SK-N-SH (cell line): ENCODE measurements at regions not wholly inside any gene's neighbourhood (a gene's known extent, or its start where the extent isn't known, plus 50 kb on each side); places are given as distances from the start of the nearest gene placed in this dataset.

ENCODE experiments used
- CTCF ChIA-PET: fragments of 300-600, 350-600 bp; formaldehyde crosslinking; extraction: SDS; loops from one replicate; lab custom pipeline; 2021; lab: Yijun Ruan, JAX
- POLR2A ChIA-PET: fragments of 350-600 bp; sonication (Branson Sonifier 250); formaldehyde crosslinking; extraction: SDS; loops from one replicate; lab custom pipeline; 2020; ENCODE audit warnings: antibody characterized with exemption, inconsistent platforms; lab: Yijun Ruan, JAX
- DNase-seq: peaks from one replicate; pipeline ENCODE4 v3.0.0; 2012
- H2AFZ ChIP-seq: fragments of 200-600 bp; sonication (generic); 2 replicates; pipeline ENCODE4 v1.8.1; 2016; ENCODE audit warnings: antibody characterized with exemption, mild to moderate bottlenecking, low read depth
- H3F3A ChIP-seq: fragments of 200-600 bp; sonication (generic); replicated peaks from 2 replicates; pipeline ENCODE3; 2016; ENCODE audit warnings: antibody characterized with exemption, mild to moderate bottlenecking; ENCODE audit not compliant: insufficient read depth
- H3K27ac ChIP-seq, 2 experiments: fragments of 200-500 bp in 1 of 2; fragments of 200-600 bp in 1 of 2; sonication (Bioruptor generic) in 1 of 2; sonication (generic), shearing (Covaris generic) in 1 of 2; 2 replicates each; pipeline versions ENCODE4 v1.5.1 to v1.6.1; 2014 to 2016; ENCODE audit warnings: low read depth in 2 of 2, inconsistent platforms in 1 of 2, low read length in 1 of 2, mild to moderate bottlenecking in 1 of 2, mixed read lengths in 1 of 2
- H3K27me3 ChIP-seq: fragments of 200-600 bp; sonication (generic), shearing (Covaris generic); 2 replicates; pipeline ENCODE4 v1.6.1; 2016; ENCODE audit warnings: mixed run types; ENCODE audit not compliant: insufficient read depth
- H3K36me3 ChIP-seq, 2 experiments: fragments of 200-500 bp in 1 of 2; fragments of 200-600 bp in 1 of 2; sonication (Bioruptor generic) in 1 of 2; sonication (generic) in 1 of 2; replicated peaks in 1 of 2; 2 replicates each; pipeline versions ENCODE3 to v1.5.1; 2014 to 2016; ENCODE audit warnings: low read length in 1 of 2, mild to moderate bottlenecking in 1 of 2; ENCODE audit not compliant: insufficient read depth in 2 of 2, control insufficient read depth in 1 of 2
- H3K4me1 ChIP-seq, 2 experiments: fragments of 200-500 bp in 1 of 2; fragments of 200-600 bp in 1 of 2; sonication (Bioruptor generic) in 1 of 2; sonication (generic), shearing (Covaris generic) in 1 of 2; 2 replicates each; pipeline versions ENCODE4 v1.5.1 to v1.6.1; 2014 to 2016; ENCODE audit warnings: low read depth in 1 of 2, low read length in 1 of 2, mixed run types in 1 of 2; ENCODE audit not compliant: insufficient read depth in 2 of 2, control insufficient read depth in 1 of 2
- H3K4me2 ChIP-seq: fragments of 200-600 bp; sonication (generic), shearing (Covaris generic); 2 replicates; pipeline ENCODE4 v1.6.1; 2017; ENCODE audit warnings: mixed run types
- H3K4me3 ChIP-seq, 2 experiments: fragments of 200-500 bp in 1 of 2; fragments of 200-600 bp in 1 of 2; sonication (Bioruptor generic) in 1 of 2; sonication (generic), shearing (Covaris generic) in 1 of 2; 2 replicates each; pipeline versions ENCODE4 v1.5.1 to v1.8.1; 2014 to 2016; ENCODE audit warnings: low read depth in 2 of 2, inconsistent platforms in 1 of 2, low read length in 1 of 2, mild to moderate bottlenecking in 1 of 2, mixed read lengths in 1 of 2, moderate library complexity in 1 of 2
- H3K79me2 ChIP-seq: fragments of 200-600 bp; sonication (generic); 2 replicates; pipeline ENCODE4 v1.8.1; 2017; ENCODE audit warnings: mild to moderate bottlenecking; ENCODE audit not compliant: insufficient read depth
- H3K9ac ChIP-seq: fragments of 200-600 bp; sonication (generic); 2 replicates; pipeline ENCODE4 v1.6.1; 2017; ENCODE audit warnings: mixed run types
- H3K9me2 ChIP-seq: fragments of 200-600 bp; sonication (generic); 2 replicates; pipeline ENCODE4 v1.6.1; 2017; ENCODE audit warnings: mixed run types
- H3K9me3 ChIP-seq: fragments of 200-600 bp; sonication (generic); 2 replicates; pipeline ENCODE4 v1.6.1; 2017; ENCODE audit warnings: mixed run types, mild to moderate bottlenecking, moderate library complexity
- H4K20me1 ChIP-seq: fragments of 200-600 bp; sonication (generic); 2 replicates; pipeline ENCODE4 v1.6.1; 2017; ENCODE audit warnings: mild to moderate bottlenecking, mixed run types; ENCODE audit not compliant: insufficient read depth
- CHD2 ChIP-seq: fragments of 150-350 bp; IDR thresholded peaks from 2 replicates; pipeline ENCODE4 v1.6.1; 2018; ENCODE audit warnings: low read length; ENCODE audit not compliant: partially characterized antibody
- ELF1 ChIP-seq: IDR thresholded peaks from 2 replicates; pipeline ENCODE4 v1.4.0; 2012
- EP300 ChIP-seq, 2 experiments: IDR thresholded peaks; 2 replicates each; pipeline versions ENCODE4 v1.4.0 to v1.6.1; 2012; ENCODE audit warnings: borderline replicate concordance in 1 of 2, low read depth in 1 of 2, low read length in 1 of 2
- FOSL2 ChIP-seq: IDR thresholded peaks from 2 replicates; pipeline ENCODE4 v1.4.0; 2012; ENCODE audit warnings: low read depth, mild to moderate bottlenecking, moderate library complexity, borderline replicate concordance
- FOXM1 ChIP-seq: IDR thresholded peaks from 2 replicates; pipeline ENCODE4 v1.4.0; 2012; ENCODE audit warnings: low read depth, mild to moderate bottlenecking
- JUND ChIP-seq: IDR thresholded peaks from 2 replicates; pipeline ENCODE4 v1.4.0; 2012
- MAX ChIP-seq: IDR thresholded peaks from 2 replicates; pipeline ENCODE4 v1.4.0; 2012; ENCODE audit warnings: low read depth
- NRF1 ChIP-seq: IDR thresholded peaks from 2 replicates; pipeline ENCODE4 v1.6.1; 2012; ENCODE audit warnings: low read depth, mild to moderate bottlenecking, low read length
- POLR2AphosphoS5 ChIP-seq: IDR thresholded peaks from 2 replicates; pipeline ENCODE4 v1.6.1; 2012; ENCODE audit warnings: low read depth, low read length
- RCOR1 ChIP-seq: fragments of 150-350 bp; IDR thresholded peaks from 2 replicates; pipeline ENCODE4 v1.6.1; 2017; ENCODE audit warnings: antibody characterized with exemption, low read length
- RFX5 ChIP-seq: IDR thresholded peaks from 2 replicates; pipeline ENCODE4 v1.6.1; 2012; ENCODE audit warnings: mild to moderate bottlenecking, improper control_type of control experiment, low read length
- RXRA ChIP-seq: IDR thresholded peaks from 2 replicates; pipeline ENCODE4 v1.4.0; 2012; ENCODE audit warnings: low read depth, mild to moderate bottlenecking, borderline replicate concordance
- SIN3A ChIP-seq: IDR thresholded peaks from 2 replicates; pipeline ENCODE4 v1.6.1; 2012; ENCODE audit warnings: low read depth, mild to moderate bottlenecking, low read length, moderate library complexity, borderline replicate concordance
- TAF1 ChIP-seq: IDR thresholded peaks from 2 replicates; pipeline ENCODE4 v1.6.1; 2012; ENCODE audit warnings: low read depth, mild to moderate bottlenecking, low read length, moderate library complexity, borderline replicate concordance
- TCF12 ChIP-seq: IDR thresholded peaks from 2 replicates; pipeline ENCODE4 v1.4.0; 2012
- USF1 ChIP-seq: IDR thresholded peaks from 2 replicates; pipeline ENCODE4 v1.4.0; 2012; ENCODE audit warnings: low read depth, borderline replicate concordance
- YY1 ChIP-seq: IDR thresholded peaks from 2 replicates; pipeline ENCODE4 v1.4.0; 2012; ENCODE audit warnings: low read depth, mild to moderate bottlenecking
- ZBTB33 ChIP-seq: IDR thresholded peaks from 2 replicates; pipeline ENCODE4 v1.4.0; 2012; ENCODE audit warnings: low read depth, borderline replicate concordance
- WGBS: methylation state at CpG from one replicate; pipeline ENCODE4 v1.1.6; 2017; ENCODE audit warnings: low lambda C conversion rate; 5-methylcytosine and 5-hydroxymethylcytosine counted together
- TF ChIP-seq, protein P1 (sequence below): IDR thresholded peaks from 2 replicates; pipeline ENCODE4; 2012

GRCh38 chr2:238978497-238978896 is 130.6 kb downstream of the TWIST2 start:
- Histone ChIP-seq H3K27me3 (no peaks in the 10 kb centered on the region), H3K4me3 (no peak overlapping the region), H3K9ac (no peak overlapping the region), H3K9me2 (no peaks in the 10 kb centered on the region), H4K20me1 (no peaks in the 10 kb centered on the region), H3K4me1 (no peaks in the 10 kb centered on the region; a peak in 1 of 4 replicates), H3F3A (no peaks in the 10 kb centered on the region), H2AFZ (no peak overlapping the region), H3K4me2 (no peak overlapping the region), H3K79me2 (no peaks in the 10 kb centered on the region), H3K36me3 (no peaks in the 10 kb centered on the region), H3K27ac (no peak overlapping the region), H3K9me3 (no peaks in the 10 kb centered on the region)
- CTCF ChIA-PET = no interaction called here
- POLR2A ChIA-PET = no interaction called here
- WGBS = 34% methylated on average over 4 of the region's 4 CpGs
- TF ChIP-seq FOXM1 (no peak), RFX5 (no peak), YY1 (no peak), ZBTB33 (no peak), MAX (no peak)
- no peak for DNase-seq

DNA sequence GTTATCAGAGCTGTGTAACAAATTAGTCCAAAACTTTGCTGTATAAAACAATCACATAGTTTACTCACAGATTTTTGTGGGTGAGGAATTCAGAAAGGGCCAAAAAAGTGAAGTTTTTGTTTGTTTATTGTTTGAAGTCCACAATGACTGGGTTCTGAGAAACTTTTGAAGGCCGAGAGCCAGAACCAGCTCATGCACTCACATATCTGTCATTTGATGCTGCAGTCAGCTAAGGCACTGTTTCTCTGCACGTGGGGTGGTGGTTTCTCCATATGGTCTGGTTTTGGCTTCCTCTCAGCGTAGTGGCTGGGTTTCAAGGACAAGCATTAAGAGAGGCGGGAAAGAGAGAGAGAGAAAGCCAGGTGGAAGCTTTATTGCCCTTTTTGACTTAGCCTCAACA is 131.8 kb downstream of the TWIST2 start:
- Histone ChIP-seq H3K9ac (no peak overlapping the region), H3K79me2 (no peaks in the 10 kb centered on the region), H3K4me2 (no peak overlapping the region), H3F3A (no peaks in the 10 kb centered on the region), H3K36me3 (no peaks in the 10 kb centered on the region), H3K27me3 (no peaks in the 10 kb centered on the region), H3K9me3 (no peaks in the 10 kb centered on the region), H3K4me3 (no peak overlapping the region), H3K9me2 (no peaks in the 10 kb centered on the region), H2AFZ (no peak overlapping the region), H3K27ac (no peak overlapping the region), H4K20me1 (no peaks in the 10 kb centered on the region), H3K4me1 (no peaks in the 10 kb centered on the region)
- TF ChIP-seq CHD2 (no peak), RCOR1 (no peak), FOSL2 (no peak), SIN3A (no peak), JUND (no peak), POLR2AphosphoS5 (no peak), RXRA (no peak), EP300 (IDR thresholded peaks at IDR 0.05; ENCODE audit: borderline replicate concordance in 1 of 2, low read depth in 1 of 2, low read length in 1 of 2) (no peak), USF1 (no peak), NRF1 (no peak), ELF1 (no peak), RFX5 (no peak), TAF1 (no peak), TCF12 (no peak)
- TF ChIP-seq, protein P1, sequence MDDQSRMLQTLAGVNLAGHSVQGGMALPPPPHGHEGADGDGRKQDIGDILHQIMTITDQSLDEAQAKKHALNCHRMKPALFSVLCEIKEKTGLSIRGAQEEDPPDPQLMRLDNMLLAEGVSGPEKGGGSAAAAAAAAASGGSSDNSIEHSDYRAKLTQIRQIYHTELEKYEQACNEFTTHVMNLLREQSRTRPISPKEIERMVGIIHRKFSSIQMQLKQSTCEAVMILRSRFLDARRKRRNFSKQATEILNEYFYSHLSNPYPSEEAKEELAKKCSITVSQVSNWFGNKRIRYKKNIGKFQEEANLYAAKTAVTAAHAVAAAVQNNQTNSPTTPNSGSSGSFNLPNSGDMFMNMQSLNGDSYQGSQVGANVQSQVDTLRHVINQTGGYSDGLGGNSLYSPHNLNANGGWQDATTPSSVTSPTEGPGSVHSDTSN = no peak
- ChIA-PET CTCF (interaction anchor here (2.7 kb wide), 1 partner anchor 9 kb away, joined by 12 read pairs; no protein-coding TSS in a partner anchor), POLR2A (no interaction called here)
- DNase-seq = no peak
- WGBS = 45% methylated on average over 4 of the region's 4 CpGs
